Effector memory CD4-positive, alpha-beta T cell (primary cell): ENCODE measurements at regions not wholly inside any gene's neighbourhood (a gene's known extent, or its start where the extent isn't known, plus 50 kb on each side); places are given as distances from the start of the nearest gene placed in this dataset.

ENCODE experiments used
- DNase-seq, 3 donors: peaks; one replicate each; pipeline ENCODE4 v3.0.0-alpha.2; 2020
- H3K27ac ChIP-seq: 2 replicates; pipeline ENCODE4 v1.7.0; 2013; ENCODE audit warnings: mild to moderate bottlenecking, low read length, moderate library complexity; ENCODE audit not compliant: insufficient read depth, poor library complexity, severe bottlenecking
- H3K27me3 ChIP-seq: replicated peaks from 2 replicates; pipeline ENCODE4 v1.7.0; 2013; ENCODE audit warnings: mild to moderate bottlenecking, low read length; ENCODE audit not compliant: insufficient read depth, control insufficient read depth, poor library complexity, severe bottlenecking
- H3K36me3 ChIP-seq: 2 replicates; pipeline ENCODE4 v1.7.0; 2013; ENCODE audit warnings: mild to moderate bottlenecking, low read length, moderate library complexity; ENCODE audit not compliant: control insufficient read depth, insufficient read depth
- H3K4me1 ChIP-seq: 2 replicates; pipeline ENCODE4 v1.7.0; 2013; ENCODE audit warnings: low read length, mild to moderate bottlenecking; ENCODE audit not compliant: control insufficient read depth, insufficient read depth, poor library complexity, severe bottlenecking
- H3K4me3 ChIP-seq: 2 replicates; pipeline ENCODE4 v1.7.0; 2013; ENCODE audit warnings: low read length, low read depth, mild to moderate bottlenecking; ENCODE audit not compliant: insufficient read depth, poor library complexity, severe bottlenecking
- H3K9me3 ChIP-seq: 2 replicates; pipeline ENCODE4 v1.7.0; 2013; ENCODE audit warnings: mild to moderate bottlenecking, low read length, moderate library complexity; ENCODE audit not compliant: control insufficient read depth

DNA sequence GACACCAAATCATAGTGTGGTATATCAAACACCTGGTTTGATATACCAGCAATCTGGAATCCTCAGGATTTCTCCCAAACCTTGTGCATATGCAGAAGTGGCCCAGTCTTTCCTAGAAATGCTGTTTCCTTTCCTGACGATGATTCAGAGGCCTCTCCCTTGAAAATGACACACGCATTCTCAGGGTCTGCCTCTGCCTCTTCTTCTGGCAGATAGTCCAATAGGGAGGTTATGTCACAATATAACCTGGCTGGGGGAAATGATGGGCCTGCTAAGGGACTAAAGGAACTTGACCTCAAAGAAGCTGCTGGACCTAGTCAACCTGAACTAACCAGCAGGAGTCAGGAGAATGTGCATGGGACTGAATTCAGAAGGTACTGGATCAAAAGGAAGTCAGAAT lies 435.2 kb downstream of the IDS start:
- Histone ChIP-seq H3K9me3 (no peaks in the 10 kb centered on the region), H3K4me3 (no peak overlapping the region), H3K27me3 (no peaks in the 10 kb centered on the region), H3K4me1 (no peaks in the 10 kb centered on the region), H3K36me3 (no peaks in the 10 kb centered on the region), H3K27ac (no peak overlapping the region)
- DNase-seq, result no peak

DNA sequence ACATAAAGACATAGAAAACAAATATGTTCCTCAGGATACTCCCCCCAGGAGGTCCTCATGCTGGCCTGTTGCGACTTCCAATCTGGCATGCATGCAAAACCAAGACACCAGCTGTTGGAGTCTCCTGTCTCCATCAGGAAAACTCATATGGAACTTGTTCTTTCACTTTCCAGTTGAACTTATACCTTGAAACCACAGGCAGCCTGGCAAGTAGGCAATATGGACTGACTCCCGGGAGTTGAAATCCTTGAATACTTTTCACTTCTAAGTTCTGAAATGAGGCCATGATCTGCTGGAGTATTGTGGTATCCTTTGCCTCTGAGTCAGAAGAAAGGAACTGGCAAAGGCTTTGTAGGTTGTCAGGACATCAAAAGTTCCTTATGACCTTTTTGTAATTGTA lies 444.2 kb downstream of the IDS start:
- DNase-seq, result no peak
- H3K4me1 ChIP-seq, result no peaks in the 10 kb centered on the region
- no peaks in the 10 kb centered on the region for H3K36me3 ChIP-seq
- no peaks in the 10 kb centered on the region for H3K9me3 ChIP-seq
- H3K4me3 ChIP-seq, result no peak overlapping the region
- H3K27ac ChIP-seq, result no peak overlapping the region
- H3K27me3 ChIP-seq, result no peaks in the 10 kb centered on the region
